HG02623 (cell line): ENCODE measurements at regions not wholly inside any gene's neighbourhood (a gene's known extent, or its start where the extent isn't known, plus 50 kb on each side); places are given as distances from the start of the nearest gene placed in this dataset.

Experiments used
- ATAC-seq: cut with Tn5 transposase; IDR thresholded peaks from one replicate; pipeline ENCODE4 v1.9.1; 2021; ENCODE audit warnings: moderate library complexity; ENCODE audit not compliant: unreplicated experiment

- no peak for ATAC-seq
Measured at GRCh38 chr5:7330256-7330655, 65.7 kb upstream of the ADCY2 start.

GRCh38 chr5:7331131-7331530 lies 64.8 kb upstream of the ADCY2 start:
- no peak for ATAC-seq
